HCT116 (cell line): ENCODE measurements at regions not wholly inside any gene's neighbourhood (a gene's known extent, or its start where the extent isn't known, plus 50 kb on each side); places are given as distances from the start of the nearest gene placed in this dataset.

Experiments used
- ATAC-seq: fragments of 200-7000 bp; cut with Tn5 transposase; 2 replicates; pipeline ENCODE4 v1.9.1; 2020; ENCODE audit warnings: mild to moderate bottlenecking, moderate library complexity
- BruUV-seq: library from RNA; stranded (reverse); fragments of 400-500 nt; replicated peaks from 2 replicates; lab custom pipeline; 2021; lab: Mats Ljungman, UMichigan
- CTCF ChIA-PET: fragments of 300-600 bp; sonication (Branson Sonifier 250); formaldehyde crosslinking; loops from one replicate; lab custom pipeline; 2021; ENCODE audit warnings: antibody characterized with exemption; lab: Charles Lee
- POLR2A ChIA-PET: fragments of 300-600, 350-600 bp; sonication (Branson Sonifier 250); formaldehyde crosslinking; loops from one replicate; lab custom pipeline; 2021; ENCODE audit warnings: antibody characterized with exemption; lab: Charles Lee
- RAD21 ChIA-PET, 2 experiments: fragments of 300-600 bp; sonication (Branson Sonifier 250); formaldehyde crosslinking; loops; one replicate each; lab custom pipeline; 2023; ENCODE audit warnings: low total read pairs in 2 of 2; ENCODE audit not compliant: uncharacterized antibody in 2 of 2, unreplicated experiment in 2 of 2, low non-redundant PET in 1 of 2; lab: Charles Lee
- DNase-seq: peaks from one replicate; pipeline ENCODE4 v3.0.0-alpha.2; 2010; ENCODE audit warnings: low read depth, low spot score
- H2AFZ ChIP-seq: fragments of 200-600 bp; shearing (Covaris generic), sonication (generic); 2 replicates; pipeline ENCODE4 v1.6.1; 2017; ENCODE audit warnings: low read depth, mixed run types, mixed read lengths, antibody characterized with exemption, low read length; ENCODE audit not compliant: poor library complexity, severe bottlenecking
- H3K27ac ChIP-seq: 2 replicates; pipeline ENCODE4 v1.5.1; 2012; ENCODE audit warnings: low read depth, low read length
- H3K27me3 ChIP-seq: fragments of 200-600 bp; sonication (generic); 2 replicates; pipeline ENCODE4 v1.6.1; 2016; ENCODE audit warnings: mixed run types, low read length, mixed read lengths; ENCODE audit not compliant: insufficient read depth
- H3K36me3 ChIP-seq, 2 experiments: fragments of 200-500 bp in 1 of 2; fragments of 200-600 bp in 1 of 2; sonication (Bioruptor generic) in 1 of 2; sonication (generic) in 1 of 2; 2 replicates each; pipeline versions ENCODE4 v1.5.1 to v1.6.1; 2014 to 2016; ENCODE audit warnings: low read length in 2 of 2, inconsistent platforms in 1 of 2, mixed read lengths in 1 of 2, mixed run types in 1 of 2; ENCODE audit not compliant: insufficient read depth in 2 of 2, control insufficient read depth in 1 of 2
- H3K4me1 ChIP-seq, 2 experiments: fragments of 200-600 bp in 1 of 2; sonication (generic) in 1 of 2; 2 replicates each; pipeline versions ENCODE4 v1.5.1 to v1.6.1; 2012 to 2017; ENCODE audit warnings: low read length in 2 of 2, inconsistent platforms in 1 of 2, mild to moderate bottlenecking in 1 of 2, mixed read lengths in 1 of 2, mixed run types in 1 of 2, moderate library complexity in 1 of 2; ENCODE audit not compliant: insufficient read depth in 2 of 2, control insufficient read depth in 1 of 2
- H3K4me2 ChIP-seq: fragments of 200-600 bp; sonication (generic); 2 replicates; pipeline ENCODE4 v1.6.1; 2017; ENCODE audit warnings: mixed run types, low read length, mixed read lengths
- H3K4me3 ChIP-seq, 2 experiments: fragments of 200-600 bp in 1 of 2; sonication (generic) in 1 of 2; replicated peaks in 1 of 2; 2 replicates each; pipeline ENCODE4 v1.5.1; 2011 to 2016; ENCODE audit warnings: low read length in 2 of 2, control low read depth in 1 of 2, low read depth in 1 of 2, mild to moderate bottlenecking in 1 of 2, mixed read lengths in 1 of 2, mixed run types in 1 of 2
- H3K79me2 ChIP-seq: fragments of 200-600 bp; sonication (generic); 2 replicates; pipeline ENCODE4 v1.6.1; 2017; ENCODE audit warnings: mild to moderate bottlenecking, mixed run types, low read length, moderate library complexity, mixed read lengths; ENCODE audit not compliant: insufficient read depth
- H3K9ac ChIP-seq: fragments of 200-600 bp; sonication (generic); 2 replicates; pipeline ENCODE4 v1.6.1; 2016; ENCODE audit warnings: low read length, mixed read lengths
- H3K9me2 ChIP-seq: fragments of 200-600 bp; sonication (generic), shearing (Covaris generic); 2 replicates; pipeline ENCODE4 v1.6.1; 2017; ENCODE audit warnings: mixed run types, mild to moderate bottlenecking, moderate library complexity; ENCODE audit not compliant: insufficient read depth
- H3K9me3 ChIP-seq, 2 experiments: fragments of 200-500 bp in 1 of 2; fragments of 200-600 bp in 1 of 2; sonication (Bioruptor generic) in 1 of 2; sonication (generic) in 1 of 2; 2 replicates each; pipeline ENCODE4 v1.6.1; 2014 to 2017; ENCODE audit warnings: low read length in 2 of 2, mixed read lengths in 2 of 2, inconsistent platforms in 1 of 2, low read depth in 1 of 2, mild to moderate bottlenecking in 1 of 2, mixed run types in 1 of 2, moderate library complexity in 1 of 2; ENCODE audit not compliant: control insufficient read depth in 1 of 2, insufficient read depth in 1 of 2
- H4K20me1 ChIP-seq: fragments of 200-600 bp; sonication (generic), shearing (Covaris generic); 2 replicates; pipeline ENCODE4 v1.6.1; 2017; ENCODE audit warnings: mixed run types, mild to moderate bottlenecking, moderate library complexity; ENCODE audit not compliant: insufficient read depth
- CBX3 ChIP-seq: IDR thresholded peaks from 2 replicates; pipeline ENCODE4 v1.6.1; 2012; ENCODE audit warnings: low read depth
- CEBPB ChIP-seq: IDR thresholded peaks from 2 replicates; pipeline ENCODE4 v1.6.1; 2012; ENCODE audit warnings: low read depth
- EGR1 ChIP-seq: IDR thresholded peaks from 2 replicates; pipeline ENCODE4 v1.6.1; 2012; ENCODE audit warnings: low read depth
- ELF1 ChIP-seq: IDR thresholded peaks from 2 replicates; pipeline ENCODE4 v1.6.1; 2012; ENCODE audit warnings: low read depth, borderline replicate concordance
- EZH2 ChIP-seq: fragments of 200-600 bp; sonication (generic); IDR thresholded peaks from 2 replicates; pipeline ENCODE4 v1.6.1; 2017; ENCODE audit warnings: antibody characterized with exemption, mixed run types
- EZH2phosphoT487 ChIP-seq: fragments of 200-600 bp; IDR thresholded peaks from 2 replicates; pipeline ENCODE4 v1.6.1; 2018; ENCODE audit warnings: antibody characterized with exemption, borderline replicate concordance
- FOSL1 ChIP-seq: IDR thresholded peaks from 2 replicates; pipeline ENCODE4 v1.6.1; 2012; ENCODE audit warnings: low read depth
- JUND ChIP-seq: IDR thresholded peaks from 2 replicates; pipeline ENCODE4 v1.6.1; 2012
- MAX ChIP-seq: IDR thresholded peaks from 2 replicates; pipeline ENCODE4 v1.6.1; 2012
- SIN3A ChIP-seq: IDR thresholded peaks from 2 replicates; pipeline ENCODE4 v1.6.1; 2012; ENCODE audit warnings: low read depth
- SP1 ChIP-seq: IDR thresholded peaks from 2 replicates; pipeline ENCODE4 v1.6.1; 2012; ENCODE audit warnings: low read depth
- SRF ChIP-seq: IDR thresholded peaks from 2 replicates; pipeline ENCODE4 v1.6.1; 2012; ENCODE audit warnings: low read depth
- YY1 ChIP-seq: IDR thresholded peaks from 2 replicates; pipeline ENCODE4 v1.6.1; 2011; ENCODE audit warnings: low read length, low read depth, moderate library complexity, mild to moderate bottlenecking; ENCODE audit not compliant: insufficient replicate concordance; ENCODE audit errors: extremely low read depth
- ZFX ChIP-seq: fragments of 450-650 bp; IDR thresholded peaks from 2 replicates; pipeline ENCODE4 v1.6.1; 2017
- ZNF274 ChIP-seq: fragments of 200-500 bp; sonication (Bioruptor generic); IDR thresholded peaks from 2 replicates; pipeline ENCODE4 v1.6.1; 2014; ENCODE audit warnings: mild to moderate bottlenecking, low read depth, low read length, inconsistent platforms
- intact Hi-C: fragments of 100-400 bp; cut with micrococcal nuclease; formaldehyde crosslinking; loops from 2 replicates; pipeline ENCODE4 v1.10.0; 2022
- TF ChIP-seq, protein P1 (sequence below), 3 experiments: fragments of 200-600 bp in 1 of 3; sonication (generic) in 1 of 3; IDR thresholded peaks in 2 of 3; conservative IDR thresholded peaks in 1 of 3; 2 replicates each; pipeline ENCODE4 v1.5.1; 2012 to 2017; ENCODE audit warnings: low read depth in 2 of 3, low read length in 2 of 3, antibody characterized with exemption in 1 of 3, borderline replicate concordance in 1 of 3, control low read depth in 1 of 3, mild to moderate bottlenecking in 1 of 3, mixed read lengths in 1 of 3, mixed run types in 1 of 3, moderate library complexity in 1 of 3; ENCODE audit not compliant: insufficient read depth in 1 of 3
- TF ChIP-seq, protein P2 (sequence below): IDR thresholded peaks from 2 replicates; pipeline ENCODE4 v1.6.1; 2011; ENCODE audit warnings: mild to moderate bottlenecking, low read length, moderate library complexity; ENCODE audit not compliant: insufficient replicate concordance; ENCODE audit errors: extremely low read depth

- Histone ChIP-seq H3K79me2 (no peaks in the 10 kb centered on the region), H4K20me1 (no peaks in the 10 kb centered on the region)
- TF ChIP-seq ELF1 (no peak), FOSL1 (no peak)
- TF ChIP-seq, all 23 proteins: peak for 0
- Histone ChIP-seq H3K9ac (no peak overlapping the region), H3K4me1 (no peaks in the 10 kb centered on the region), H3K4me3 (no peak overlapping the region), H3K4me2 (no peak overlapping the region), H3K9me3 (peaks cover 4 to 42% of the 10 kb centered on the region in 2 experiments; a peak in 2 of 4 replicates), H2AFZ (no peak overlapping the region), H3K36me3 (no peaks in the 10 kb centered on the region), H3K9me2 (no peaks in the 10 kb centered on the region), H3K27me3 (no peaks in the 10 kb centered on the region), H3K27ac (no peak overlapping the region)
- BruUV-seq: no TSS peak
- ChIA-PET POLR2A (no interaction called here), CTCF (no interaction called here), RAD21 (no interaction called here)
- intact Hi-C loops: no loop called here
- DNase-seq (no peak), ATAC-seq (no peak)
These were observed 509.6 kb upstream of the TCF4 start for GRCh38 chr18:56097621-56098020.

- TF ChIP-seq EZH2phosphoT487 (no peak), EZH2 (no peak), CEBPB (no peak), CBX3 (no peak), EGR1 (no peak), ZFX (no peak), JUND (no peak), ZNF274 (no peak), SIN3A (no peak), SP1 (no peak), YY1 (no peak), ELF1 (no peak), SRF (no peak), MAX (no peak)
- TF ChIP-seq, protein P1, sequence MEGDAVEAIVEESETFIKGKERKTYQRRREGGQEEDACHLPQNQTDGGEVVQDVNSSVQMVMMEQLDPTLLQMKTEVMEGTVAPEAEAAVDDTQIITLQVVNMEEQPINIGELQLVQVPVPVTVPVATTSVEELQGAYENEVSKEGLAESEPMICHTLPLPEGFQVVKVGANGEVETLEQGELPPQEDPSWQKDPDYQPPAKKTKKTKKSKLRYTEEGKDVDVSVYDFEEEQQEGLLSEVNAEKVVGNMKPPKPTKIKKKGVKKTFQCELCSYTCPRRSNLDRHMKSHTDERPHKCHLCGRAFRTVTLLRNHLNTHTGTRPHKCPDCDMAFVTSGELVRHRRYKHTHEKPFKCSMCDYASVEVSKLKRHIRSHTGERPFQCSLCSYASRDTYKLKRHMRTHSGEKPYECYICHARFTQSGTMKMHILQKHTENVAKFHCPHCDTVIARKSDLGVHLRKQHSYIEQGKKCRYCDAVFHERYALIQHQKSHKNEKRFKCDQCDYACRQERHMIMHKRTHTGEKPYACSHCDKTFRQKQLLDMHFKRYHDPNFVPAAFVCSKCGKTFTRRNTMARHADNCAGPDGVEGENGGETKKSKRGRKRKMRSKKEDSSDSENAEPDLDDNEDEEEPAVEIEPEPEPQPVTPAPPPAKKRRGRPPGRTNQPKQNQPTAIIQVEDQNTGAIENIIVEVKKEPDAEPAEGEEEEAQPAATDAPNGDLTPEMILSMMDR (IDR thresholded peaks at IDR 0.05 in 2 of 3, conservative IDR thresholded peaks at IDR 0.05 in 1 of 3; ENCODE audit: borderline replicate concordance in 1 of 3, insufficient read depth in 1 of 3, low read depth in 2 of 3, low read length in 2 of 3): no peak
- TF ChIP-seq, protein P2, sequence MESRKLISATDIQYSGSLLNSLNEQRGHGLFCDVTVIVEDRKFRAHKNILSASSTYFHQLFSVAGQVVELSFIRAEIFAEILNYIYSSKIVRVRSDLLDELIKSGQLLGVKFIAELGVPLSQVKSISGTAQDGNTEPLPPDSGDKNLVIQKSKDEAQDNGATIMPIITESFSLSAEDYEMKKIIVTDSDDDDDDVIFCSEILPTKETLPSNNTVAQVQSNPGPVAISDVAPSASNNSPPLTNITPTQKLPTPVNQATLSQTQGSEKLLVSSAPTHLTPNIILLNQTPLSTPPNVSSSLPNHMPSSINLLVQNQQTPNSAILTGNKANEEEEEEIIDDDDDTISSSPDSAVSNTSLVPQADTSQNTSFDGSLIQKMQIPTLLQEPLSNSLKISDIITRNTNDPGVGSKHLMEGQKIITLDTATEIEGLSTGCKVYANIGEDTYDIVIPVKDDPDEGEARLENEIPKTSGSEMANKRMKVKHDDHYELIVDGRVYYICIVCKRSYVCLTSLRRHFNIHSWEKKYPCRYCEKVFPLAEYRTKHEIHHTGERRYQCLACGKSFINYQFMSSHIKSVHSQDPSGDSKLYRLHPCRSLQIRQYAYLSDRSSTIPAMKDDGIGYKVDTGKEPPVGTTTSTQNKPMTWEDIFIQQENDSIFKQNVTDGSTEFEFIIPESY: no peak
- BruUV-seq: no TSS peak
These were observed 508.9 kb upstream of the TCF4 start for GRCh38 chr18:56096861-56097260.

More at GRCh38 chr18:56096861-56097260, 508.9 kb upstream of the TCF4 start:
- Histone ChIP-seq H4K20me1 (no peaks in the 10 kb centered on the region), H3K9me3 (peaks cover 4 to 41% of the 10 kb centered on the region in 2 experiments; a peak in 2 of 4 replicates), H3K9me2 (no peaks in the 10 kb centered on the region), H3K27ac (no peak overlapping the region), H3K79me2 (no peaks in the 10 kb centered on the region), H3K4me2 (no peak overlapping the region), H3K4me1 (no peaks in the 10 kb centered on the region), H3K36me3 (no peaks in the 10 kb centered on the region), H3K4me3 (no peak overlapping the region), H3K9ac (no peak overlapping the region), H3K27me3 (no peaks in the 10 kb centered on the region), H2AFZ (no peak overlapping the region)
- DNase-seq (no peak), ATAC-seq (no peak)
- CTCF ChIA-PET: no interaction called here
- RAD21 ChIA-PET: no interaction called here
- POLR2A ChIA-PET: no interaction called here
- intact Hi-C loops: no loop called here
